HCT116 (cell line): ENCODE measurements at regions not wholly inside any gene's neighbourhood (a gene's known extent, or its start where the extent isn't known, plus 50 kb on each side); places are given as distances from the start of the nearest gene placed in this dataset.
A peak's percentile ranks its signal among the peaks of the same experiment; 100 is the strongest.
"Not testable (repeated sequence)": the region's sequence is repeated elsewhere in the genome, so short reads cannot be mapped to it uniquely, and the experiment has no call there.

Experiments used
- ATAC-seq: fragments of 200-7000 bp; cut with Tn5 transposase; 2 replicates; pipeline ENCODE4 v1.9.1; 2020; ENCODE audit warnings: mild to moderate bottlenecking, moderate library complexity
- BruUV-seq: library from RNA; stranded (reverse); fragments of 400-500 nt; replicated peaks from 2 replicates; lab custom pipeline; 2021; lab: Mats Ljungman, UMichigan
- CTCF ChIA-PET: fragments of 300-600 bp; sonication (Branson Sonifier 250); formaldehyde crosslinking; loops from one replicate; lab custom pipeline; 2021; ENCODE audit warnings: antibody characterized with exemption; lab: Charles Lee
- POLR2A ChIA-PET: fragments of 300-600, 350-600 bp; sonication (Branson Sonifier 250); formaldehyde crosslinking; loops from one replicate; lab custom pipeline; 2021; ENCODE audit warnings: antibody characterized with exemption; lab: Charles Lee
- RAD21 ChIA-PET, 2 experiments: fragments of 300-600 bp; sonication (Branson Sonifier 250); formaldehyde crosslinking; loops; one replicate each; lab custom pipeline; 2023; ENCODE audit warnings: low total read pairs in 2 of 2; ENCODE audit not compliant: uncharacterized antibody in 2 of 2, unreplicated experiment in 2 of 2, low non-redundant PET in 1 of 2; lab: Charles Lee
- DNase-seq: peaks from one replicate; pipeline ENCODE4 v3.0.0-alpha.2; 2010; ENCODE audit warnings: low read depth, low spot score
- H2AFZ ChIP-seq: fragments of 200-600 bp; shearing (Covaris generic), sonication (generic); 2 replicates; pipeline ENCODE4 v1.6.1; 2017; ENCODE audit warnings: low read depth, mixed run types, mixed read lengths, antibody characterized with exemption, low read length; ENCODE audit not compliant: poor library complexity, severe bottlenecking
- H3K27ac ChIP-seq: 2 replicates; pipeline ENCODE4 v1.5.1; 2012; ENCODE audit warnings: low read depth, low read length
- H3K27me3 ChIP-seq: fragments of 200-600 bp; sonication (generic); 2 replicates; pipeline ENCODE4 v1.6.1; 2016; ENCODE audit warnings: mixed run types, low read length, mixed read lengths; ENCODE audit not compliant: insufficient read depth
- H3K36me3 ChIP-seq, 2 experiments: fragments of 200-500 bp in 1 of 2; fragments of 200-600 bp in 1 of 2; sonication (Bioruptor generic) in 1 of 2; sonication (generic) in 1 of 2; 2 replicates each; pipeline versions ENCODE4 v1.5.1 to v1.6.1; 2014 to 2016; ENCODE audit warnings: low read length in 2 of 2, inconsistent platforms in 1 of 2, mixed read lengths in 1 of 2, mixed run types in 1 of 2; ENCODE audit not compliant: insufficient read depth in 2 of 2, control insufficient read depth in 1 of 2
- H3K4me1 ChIP-seq, 2 experiments: fragments of 200-600 bp in 1 of 2; sonication (generic) in 1 of 2; 2 replicates each; pipeline versions ENCODE4 v1.5.1 to v1.6.1; 2012 to 2017; ENCODE audit warnings: low read length in 2 of 2, inconsistent platforms in 1 of 2, mild to moderate bottlenecking in 1 of 2, mixed read lengths in 1 of 2, mixed run types in 1 of 2, moderate library complexity in 1 of 2; ENCODE audit not compliant: insufficient read depth in 2 of 2, control insufficient read depth in 1 of 2
- H3K4me2 ChIP-seq: fragments of 200-600 bp; sonication (generic); 2 replicates; pipeline ENCODE4 v1.6.1; 2017; ENCODE audit warnings: mixed run types, low read length, mixed read lengths
- H3K4me3 ChIP-seq, 2 experiments: fragments of 200-600 bp in 1 of 2; sonication (generic) in 1 of 2; replicated peaks in 1 of 2; 2 replicates each; pipeline ENCODE4 v1.5.1; 2011 to 2016; ENCODE audit warnings: low read length in 2 of 2, control low read depth in 1 of 2, low read depth in 1 of 2, mild to moderate bottlenecking in 1 of 2, mixed read lengths in 1 of 2, mixed run types in 1 of 2
- H3K79me2 ChIP-seq: fragments of 200-600 bp; sonication (generic); 2 replicates; pipeline ENCODE4 v1.6.1; 2017; ENCODE audit warnings: mild to moderate bottlenecking, mixed run types, low read length, moderate library complexity, mixed read lengths; ENCODE audit not compliant: insufficient read depth
- H3K9ac ChIP-seq: fragments of 200-600 bp; sonication (generic); 2 replicates; pipeline ENCODE4 v1.6.1; 2016; ENCODE audit warnings: low read length, mixed read lengths
- H3K9me2 ChIP-seq: fragments of 200-600 bp; sonication (generic), shearing (Covaris generic); 2 replicates; pipeline ENCODE4 v1.6.1; 2017; ENCODE audit warnings: mixed run types, mild to moderate bottlenecking, moderate library complexity; ENCODE audit not compliant: insufficient read depth
- H3K9me3 ChIP-seq, 2 experiments: fragments of 200-500 bp in 1 of 2; fragments of 200-600 bp in 1 of 2; sonication (Bioruptor generic) in 1 of 2; sonication (generic) in 1 of 2; 2 replicates each; pipeline ENCODE4 v1.6.1; 2014 to 2017; ENCODE audit warnings: low read length in 2 of 2, mixed read lengths in 2 of 2, inconsistent platforms in 1 of 2, low read depth in 1 of 2, mild to moderate bottlenecking in 1 of 2, mixed run types in 1 of 2, moderate library complexity in 1 of 2; ENCODE audit not compliant: control insufficient read depth in 1 of 2, insufficient read depth in 1 of 2
- H4K20me1 ChIP-seq: fragments of 200-600 bp; sonication (generic), shearing (Covaris generic); 2 replicates; pipeline ENCODE4 v1.6.1; 2017; ENCODE audit warnings: mixed run types, mild to moderate bottlenecking, moderate library complexity; ENCODE audit not compliant: insufficient read depth
- ELF1 ChIP-seq: IDR thresholded peaks from 2 replicates; pipeline ENCODE4 v1.6.1; 2012; ENCODE audit warnings: low read depth, borderline replicate concordance
- SIN3A ChIP-seq: IDR thresholded peaks from 2 replicates; pipeline ENCODE4 v1.6.1; 2012; ENCODE audit warnings: low read depth
- SRF ChIP-seq: IDR thresholded peaks from 2 replicates; pipeline ENCODE4 v1.6.1; 2012; ENCODE audit warnings: low read depth
- intact Hi-C: fragments of 100-400 bp; cut with micrococcal nuclease; formaldehyde crosslinking; loops from 2 replicates; pipeline ENCODE4 v1.10.0; 2022
- TF ChIP-seq, protein P1 (sequence below): IDR thresholded peaks from 2 replicates; pipeline ENCODE4 v1.6.1; 2012
- TF ChIP-seq, protein P2 (sequence below), 3 experiments: fragments of 200-600 bp in 1 of 3; sonication (generic) in 1 of 3; IDR thresholded peaks in 2 of 3; conservative IDR thresholded peaks in 1 of 3; 2 replicates each; pipeline ENCODE4 v1.5.1; 2012 to 2017; ENCODE audit warnings: low read depth in 2 of 3, low read length in 2 of 3, antibody characterized with exemption in 1 of 3, borderline replicate concordance in 1 of 3, control low read depth in 1 of 3, mild to moderate bottlenecking in 1 of 3, mixed read lengths in 1 of 3, mixed run types in 1 of 3, moderate library complexity in 1 of 3; ENCODE audit not compliant: insufficient read depth in 1 of 3

DNA sequence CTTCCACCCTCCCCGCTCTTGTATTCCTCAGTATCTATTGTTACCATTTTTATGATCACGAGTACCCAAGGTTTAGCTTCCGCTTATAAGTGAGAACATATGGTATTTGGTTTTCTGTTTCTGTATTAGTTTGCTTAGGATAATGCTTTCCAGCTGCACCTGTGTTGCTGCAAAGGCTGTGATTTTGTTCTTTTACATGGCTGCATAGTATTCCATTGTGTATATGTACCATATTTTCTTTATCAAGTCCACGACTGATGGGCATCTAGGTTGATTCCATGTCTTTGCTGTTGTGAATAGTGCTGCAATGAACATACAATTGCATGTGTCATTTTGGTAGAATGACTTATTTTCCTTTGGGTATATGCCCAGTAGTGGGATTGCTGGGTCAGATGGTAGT, 79.7 kb upstream of the EFCAB3 start:
- H3K4me1 ChIP-seq = no peaks in the 10 kb centered on the region
- DNase-seq = no peak
- CTCF ChIA-PET = no interaction called here
- TF ChIP-seq, protein P1, sequence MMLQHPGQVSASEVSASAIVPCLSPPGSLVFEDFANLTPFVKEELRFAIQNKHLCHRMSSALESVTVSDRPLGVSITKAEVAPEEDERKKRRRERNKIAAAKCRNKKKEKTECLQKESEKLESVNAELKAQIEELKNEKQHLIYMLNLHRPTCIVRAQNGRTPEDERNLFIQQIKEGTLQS = no peak
- TF ChIP-seq ELF1 (no peak), SRF (no peak), SIN3A (no peak)
- TF ChIP-seq, protein P2, sequence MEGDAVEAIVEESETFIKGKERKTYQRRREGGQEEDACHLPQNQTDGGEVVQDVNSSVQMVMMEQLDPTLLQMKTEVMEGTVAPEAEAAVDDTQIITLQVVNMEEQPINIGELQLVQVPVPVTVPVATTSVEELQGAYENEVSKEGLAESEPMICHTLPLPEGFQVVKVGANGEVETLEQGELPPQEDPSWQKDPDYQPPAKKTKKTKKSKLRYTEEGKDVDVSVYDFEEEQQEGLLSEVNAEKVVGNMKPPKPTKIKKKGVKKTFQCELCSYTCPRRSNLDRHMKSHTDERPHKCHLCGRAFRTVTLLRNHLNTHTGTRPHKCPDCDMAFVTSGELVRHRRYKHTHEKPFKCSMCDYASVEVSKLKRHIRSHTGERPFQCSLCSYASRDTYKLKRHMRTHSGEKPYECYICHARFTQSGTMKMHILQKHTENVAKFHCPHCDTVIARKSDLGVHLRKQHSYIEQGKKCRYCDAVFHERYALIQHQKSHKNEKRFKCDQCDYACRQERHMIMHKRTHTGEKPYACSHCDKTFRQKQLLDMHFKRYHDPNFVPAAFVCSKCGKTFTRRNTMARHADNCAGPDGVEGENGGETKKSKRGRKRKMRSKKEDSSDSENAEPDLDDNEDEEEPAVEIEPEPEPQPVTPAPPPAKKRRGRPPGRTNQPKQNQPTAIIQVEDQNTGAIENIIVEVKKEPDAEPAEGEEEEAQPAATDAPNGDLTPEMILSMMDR (IDR thresholded peaks at IDR 0.05 in 2 of 3, conservative IDR thresholded peaks at IDR 0.05 in 1 of 3; ENCODE audit: borderline replicate concordance in 1 of 3, insufficient read depth in 1 of 3, low read depth in 2 of 3, low read length in 2 of 3) = no peak
- TF ChIP-seq, all 23 proteins: peak for 0
- BruUV-seq = no TSS peak
- RAD21 ChIA-PET = no interaction called here
- no peak for ATAC-seq
- POLR2A ChIA-PET = no interaction called here
- no peaks in the 10 kb centered on the region for H3K79me2 ChIP-seq
- intact Hi-C loops = loop anchor here (10.0 kb wide), 1 partner anchor 66 kb away; no protein-coding TSS in a partner anchor
- H3K9me2 ChIP-seq = no peaks in the 10 kb centered on the region
- no peak overlapping the region for H2AFZ ChIP-seq
- H3K36me3 ChIP-seq = no peaks in the 10 kb centered on the region
- H4K20me1 ChIP-seq = no peaks in the 10 kb centered on the region
- no peak overlapping the region for H3K4me2 ChIP-seq
- H3K9me3 ChIP-seq = no peaks in the 10 kb centered on the region
- no peak overlapping the region for H3K9ac ChIP-seq
- H3K27me3 ChIP-seq = no peaks in the 10 kb centered on the region
- H3K27ac ChIP-seq = no peak overlapping the region
- no peak overlapping the region for H3K4me3 ChIP-seq

DNA sequence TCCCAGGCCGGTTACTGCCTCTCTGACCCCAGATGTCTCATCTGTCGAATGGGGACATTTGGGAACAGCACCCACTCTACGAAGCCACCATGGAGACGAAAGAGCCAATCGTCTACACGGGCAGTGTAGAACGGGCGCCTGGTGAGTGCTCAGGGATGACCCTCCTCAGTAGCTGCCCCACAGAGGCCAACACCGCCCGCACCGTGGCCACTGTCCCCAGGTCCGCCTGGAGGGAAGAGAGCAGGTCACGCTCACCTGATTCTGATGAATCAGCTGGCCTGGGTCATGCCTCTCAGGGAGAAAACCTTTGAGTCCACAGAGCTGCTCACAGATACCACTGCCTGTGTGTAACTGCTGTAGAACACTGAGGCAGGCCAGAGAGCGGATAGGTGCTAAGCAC, 105.1 kb upstream of the EFCAB3 start:
- H3K79me2 ChIP-seq, POLR2A ChIA-PET, H3K9ac ChIP-seq, H3K9me2 ChIP-seq, H3K27me3 ChIP-seq, H3K4me3 ChIP-seq, H2AFZ ChIP-seq, DNase-seq, H3K9me3 ChIP-seq, CTCF ChIA-PET, H3K27ac ChIP-seq, H4K20me1 ChIP-seq, H3K4me2 ChIP-seq, H3K36me3 ChIP-seq, ATAC-seq, intact Hi-C loops, BruUV-seq, RAD21 ChIA-PET, H3K4me1 ChIP-seq: not testable (repeated sequence)

DNA sequence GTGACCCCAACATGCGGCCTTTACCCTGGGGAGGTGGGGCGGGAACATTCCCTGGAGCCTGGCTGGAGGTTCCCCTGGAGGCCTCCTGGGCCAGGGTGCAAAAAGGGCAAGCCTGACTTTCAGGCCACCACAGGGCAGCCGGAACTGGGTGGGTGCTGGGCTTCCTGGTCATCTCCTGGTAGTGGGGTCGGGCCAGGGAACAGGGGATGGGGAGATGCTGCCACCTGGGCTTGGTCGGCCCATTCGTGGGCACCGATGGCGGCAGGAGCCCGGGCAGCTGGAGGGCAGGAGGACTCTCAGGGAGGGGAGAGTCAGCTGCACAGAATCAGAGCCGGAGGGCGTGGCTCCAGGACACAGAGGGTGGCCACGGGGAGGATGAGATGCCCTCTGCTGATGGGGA, 112.0 kb upstream of the EFCAB3 start:
- intact Hi-C loops, H3K9me3 ChIP-seq, CTCF ChIA-PET, DNase-seq, H3K27me3 ChIP-seq, H4K20me1 ChIP-seq, H3K79me2 ChIP-seq, H3K9me2 ChIP-seq, POLR2A ChIA-PET, H3K27ac ChIP-seq, H3K9ac ChIP-seq, H3K4me3 ChIP-seq, H2AFZ ChIP-seq, ATAC-seq, H3K4me2 ChIP-seq, H3K4me1 ChIP-seq, BruUV-seq, RAD21 ChIA-PET, H3K36me3 ChIP-seq: not testable (repeated sequence)

DNA sequence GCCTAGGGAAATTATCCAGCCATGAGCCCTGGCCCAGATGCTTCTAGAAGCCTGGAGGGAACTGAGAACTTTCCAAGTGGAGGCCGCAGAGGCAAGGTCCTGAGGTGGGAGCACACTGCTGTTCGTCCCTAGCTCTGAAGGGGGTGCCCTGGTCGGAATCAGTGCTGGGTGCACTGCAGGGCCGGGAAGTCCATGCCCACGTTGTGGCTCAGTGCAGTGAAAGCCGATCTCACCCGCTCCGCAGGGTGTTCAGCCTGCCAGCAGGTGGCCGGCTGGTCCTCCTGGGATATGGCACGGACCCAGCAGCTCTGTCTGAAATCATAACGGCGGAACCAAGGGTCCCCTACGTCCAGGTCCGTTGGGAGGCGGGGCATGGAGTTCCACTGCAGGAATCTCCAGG, 115.4 kb upstream of the EFCAB3 start:
- RAD21 ChIA-PET, H3K79me2 ChIP-seq, H2AFZ ChIP-seq, H3K9me2 ChIP-seq, BruUV-seq, H3K27ac ChIP-seq, H3K9ac ChIP-seq, DNase-seq, intact Hi-C loops, H3K27me3 ChIP-seq, H3K4me2 ChIP-seq, H3K4me3 ChIP-seq, H3K4me1 ChIP-seq, H3K36me3 ChIP-seq, H3K9me3 ChIP-seq, CTCF ChIA-PET, POLR2A ChIA-PET, H4K20me1 ChIP-seq: not testable (repeated sequence)
- ATAC-seq = peak; percentile 100
